Right cardiac atrium (tissue), 5 donors: ENCODE measurements at regions not wholly inside any gene's neighbourhood (a gene's known extent, or its start where the extent isn't known, plus 50 kb on each side); places are given as distances from the start of the nearest gene placed in this dataset.
A peak's percentile ranks its signal among the peaks of the same experiment; 100 is the strongest.

ENCODE experiments used
- ATAC-seq, 2 donors: fragments of 200-7000 bp; cut with Tn5 transposase; one replicate each; pipeline versions ENCODE4 v1.8.0 to v1.9.1; 2020; ENCODE audit warnings: moderate library complexity in 2 of 2, mild to moderate bottlenecking in 1 of 2
- DNase-seq, 3 donors: peaks; one replicate each; pipeline ENCODE4 v3.0.0-alpha.2; 2020
- H3K27ac ChIP-seq: one replicate; pipeline ENCODE4 v1.5.1; 2013; ENCODE audit warnings: mild to moderate bottlenecking, low read length, control low read depth, moderate library complexity
- H3K27me3 ChIP-seq: one replicate; pipeline ENCODE4 v1.6.1; 2013; ENCODE audit not compliant: control insufficient read depth, insufficient read depth
- H3K4me1 ChIP-seq: one replicate; pipeline ENCODE4 v1.6.1; 2013; ENCODE audit warnings: low read length; ENCODE audit not compliant: control insufficient read depth, insufficient read depth
- H3K4me3 ChIP-seq: one replicate; pipeline ENCODE4 v1.5.1; 2013; ENCODE audit warnings: low read length, control low read depth
- H3K9me3 ChIP-seq: one replicate; pipeline ENCODE4 v1.6.1; 2013; ENCODE audit warnings: low read length; ENCODE audit not compliant: control insufficient read depth
- WGBS: extraction: QIAGEN DNeasy Blood & Tissue Kit; methylation state at CpG from one replicate; pipeline ENCODE4 v1.1.7; 2013; 5-methylcytosine and 5-hydroxymethylcytosine counted together
- intact Hi-C, 4 donors: fragments of 100-400 bp; cut with DNase I; formaldehyde crosslinking; loops; one replicate each; pipeline versions ENCODE4 v1.11.0 to v1.14.0; 2022 to 2023
- donor health status: healthy with polysubstance abuse.
- donor health status: DM: no; HTN: yes; CAD: no.
- donor health status: DM: no; HTN: no; CAD: no.
- donor health status: DM: no; HTN: yes; CAD: no; lungs with severe emphysema.
- donor health status: DM: yes; HTN: yes; CAD: no.

DNA sequence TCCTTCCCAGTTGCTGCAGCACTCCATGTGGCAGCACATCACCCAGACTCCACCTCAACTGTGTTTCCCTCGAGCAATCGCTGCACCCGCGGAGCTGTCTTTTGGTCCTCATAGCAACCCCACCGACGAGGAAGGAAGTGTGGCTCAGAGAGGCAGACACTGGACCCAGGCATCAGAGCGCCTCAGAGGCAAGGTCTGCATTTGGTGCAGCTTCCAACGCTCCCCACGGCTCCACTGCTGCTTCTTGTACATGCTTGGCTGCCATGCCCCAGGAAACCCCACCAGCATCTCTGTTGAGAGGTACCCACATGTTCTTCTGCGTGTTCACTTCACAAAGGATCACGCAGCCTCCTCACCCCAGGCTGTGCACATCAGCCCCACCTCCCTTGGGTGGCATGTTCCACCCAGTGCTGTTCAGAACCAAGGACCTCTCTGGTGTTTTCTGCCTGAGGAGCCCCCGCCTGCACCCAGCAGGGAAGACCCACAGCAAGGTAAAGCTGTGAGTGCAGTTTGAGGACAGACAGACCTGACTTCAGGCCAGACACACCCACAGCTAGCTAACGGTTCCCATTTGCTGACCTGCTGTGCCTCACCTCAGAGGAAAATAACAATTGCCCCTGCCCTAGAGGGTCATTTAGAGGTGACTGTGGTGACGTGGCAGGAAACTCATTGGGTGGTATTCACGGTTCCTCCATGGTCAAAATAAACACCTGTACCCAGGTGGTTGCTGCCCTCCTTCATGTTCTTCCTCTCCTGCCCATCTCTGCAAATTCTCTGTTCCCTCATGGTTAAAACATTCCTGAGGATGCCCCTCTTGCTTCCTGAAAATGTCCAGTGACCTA, 326.3 kb upstream of the MYT1L start:
- no peak for ATAC-seq
- Histone ChIP-seq H3K27me3 (no peaks in the 10 kb centered on the region), H3K27ac (no peak overlapping the region), H3K4me1 (peaks cover 3% of the 10 kb centered on the region), H3K4me3 (no peak overlapping the region), H3K9me3 (no peaks in the 10 kb centered on the region)
- DNase-seq = no peak
- intact Hi-C loops = no loop called here
- 75% methylated on average over 15 of the region's 15 CpGs for WGBS

DNA sequence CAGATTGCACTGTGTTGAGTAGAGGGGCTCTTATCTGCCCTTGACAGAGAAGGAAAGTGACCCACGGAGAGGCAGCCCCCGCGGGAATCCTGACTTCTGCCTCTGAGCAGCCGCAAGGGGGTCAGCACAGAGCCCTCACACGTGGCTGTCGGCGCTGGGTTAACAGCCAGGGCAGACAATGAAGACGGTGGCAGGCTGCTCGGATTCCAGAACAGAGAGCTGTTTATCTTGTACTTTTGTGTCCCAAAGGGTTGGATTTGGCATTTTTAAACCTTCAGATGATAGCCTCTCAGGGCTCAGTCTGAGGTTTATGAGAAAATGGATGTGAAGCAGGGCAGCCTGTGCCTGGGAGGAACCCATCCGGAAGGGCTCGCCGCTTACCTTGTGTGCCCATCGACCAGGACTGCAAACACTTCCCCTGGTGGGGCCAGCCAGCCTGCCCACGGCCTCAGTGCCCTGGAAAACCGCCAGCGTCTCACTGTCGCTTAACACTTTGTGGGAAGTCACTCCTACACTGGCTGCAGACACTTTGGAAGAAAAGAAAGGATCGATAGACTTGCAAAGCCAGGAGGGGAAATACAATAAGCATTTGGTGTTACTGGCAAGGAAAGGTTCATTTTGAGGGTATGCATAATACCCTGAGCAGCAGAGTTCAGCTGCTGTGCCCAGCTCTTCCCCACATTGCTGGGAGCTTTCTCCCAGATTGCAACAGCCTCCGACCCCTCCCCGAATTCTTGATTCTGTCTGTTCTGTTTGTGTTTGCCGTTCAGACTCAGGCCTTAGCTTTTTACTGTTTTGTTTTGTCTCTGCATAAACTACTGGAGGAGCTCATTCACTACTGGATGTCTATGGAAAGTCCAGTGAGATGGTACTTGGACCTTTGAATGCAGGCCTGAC, 325.3 kb upstream of the MYT1L start:
- no peaks in the 10 kb centered on the region for H3K9me3 ChIP-seq
- intact Hi-C loops = no loop called here
- peak in 1 of 2 donors; percentile 41 for ATAC-seq
- peaks cover 1% of the 10 kb centered on the region for H3K4me1 ChIP-seq
- no peak for DNase-seq
- 17% methylated on average over 21 of the region's 21 CpGs for WGBS
- H3K4me3 ChIP-seq = no peak overlapping the region
- no peaks in the 10 kb centered on the region for H3K27me3 ChIP-seq
- H3K27ac ChIP-seq = no peak overlapping the region

DNA sequence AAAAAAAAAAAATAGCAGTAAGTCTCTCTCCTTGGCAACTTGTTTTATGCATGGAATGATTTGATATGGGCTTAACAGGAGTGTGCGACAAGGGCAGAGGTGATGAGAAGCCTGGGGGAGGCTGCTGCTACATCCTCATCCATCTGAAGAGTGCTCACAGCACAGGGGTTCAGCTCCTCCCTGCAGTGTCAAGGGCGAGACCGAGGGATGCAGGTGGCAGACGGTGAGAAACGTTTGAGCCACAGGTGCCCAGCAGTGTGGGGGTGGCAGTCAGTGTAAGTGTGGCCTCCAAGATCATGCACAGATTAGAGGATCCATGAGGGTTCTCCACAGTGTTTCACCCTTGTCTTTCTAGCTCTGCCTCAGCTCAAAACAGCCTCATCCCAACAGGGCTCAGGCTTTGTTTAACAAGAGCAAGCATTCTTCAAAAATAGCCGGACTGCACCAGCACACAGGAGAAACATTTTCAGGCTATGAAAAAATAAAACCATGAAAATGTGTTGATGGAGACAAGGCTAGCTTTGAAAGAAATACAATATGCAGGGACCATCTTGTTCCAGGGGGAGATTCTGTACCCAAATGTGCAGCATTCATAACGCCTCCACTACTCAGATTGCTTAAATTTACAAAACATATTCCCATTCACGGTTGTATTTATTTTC, 324.5 kb upstream of the MYT1L start:
- intact Hi-C loops = no loop called here
- Histone ChIP-seq H3K4me1 (no peaks in the 10 kb centered on the region), H3K27me3 (no peaks in the 10 kb centered on the region), H3K9me3 (no peaks in the 10 kb centered on the region), H3K27ac (no peak overlapping the region), H3K4me3 (no peak overlapping the region)
- 45% methylated on average over 8 of the region's 8 CpGs for WGBS
- DNase-seq (no peak), ATAC-seq (no peak)

DNA sequence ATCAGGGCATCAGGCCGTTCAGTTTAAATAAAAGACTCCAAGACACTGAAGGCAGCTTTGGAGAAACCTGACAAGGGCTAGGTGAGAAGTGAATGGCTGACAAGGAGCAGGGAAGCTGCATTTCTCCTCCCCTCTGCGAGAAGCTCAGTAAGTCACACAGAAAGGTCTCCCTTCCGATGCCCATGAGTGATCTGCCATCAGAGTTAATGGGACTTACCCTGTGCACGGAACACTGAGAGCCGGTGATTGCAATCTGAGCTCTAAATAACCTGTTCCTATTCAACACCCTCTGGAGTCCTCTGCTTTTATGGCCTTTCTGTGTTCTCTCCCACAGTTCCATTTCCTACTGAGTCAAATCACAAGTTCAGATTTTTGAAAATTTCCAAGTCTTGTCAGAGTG, 322.2 kb upstream of the MYT1L start:
- WGBS = 65% methylated on average over 5 of the region's 5 CpGs
- no peak for DNase-seq
- Histone ChIP-seq H3K4me1 (no peaks in the 10 kb centered on the region), H3K4me3 (no peak overlapping the region), H3K27me3 (no peaks in the 10 kb centered on the region), H3K27ac (no peak overlapping the region), H3K9me3 (no peaks in the 10 kb centered on the region)
- intact Hi-C loops = no loop called here
- ATAC-seq = no peak

DNA sequence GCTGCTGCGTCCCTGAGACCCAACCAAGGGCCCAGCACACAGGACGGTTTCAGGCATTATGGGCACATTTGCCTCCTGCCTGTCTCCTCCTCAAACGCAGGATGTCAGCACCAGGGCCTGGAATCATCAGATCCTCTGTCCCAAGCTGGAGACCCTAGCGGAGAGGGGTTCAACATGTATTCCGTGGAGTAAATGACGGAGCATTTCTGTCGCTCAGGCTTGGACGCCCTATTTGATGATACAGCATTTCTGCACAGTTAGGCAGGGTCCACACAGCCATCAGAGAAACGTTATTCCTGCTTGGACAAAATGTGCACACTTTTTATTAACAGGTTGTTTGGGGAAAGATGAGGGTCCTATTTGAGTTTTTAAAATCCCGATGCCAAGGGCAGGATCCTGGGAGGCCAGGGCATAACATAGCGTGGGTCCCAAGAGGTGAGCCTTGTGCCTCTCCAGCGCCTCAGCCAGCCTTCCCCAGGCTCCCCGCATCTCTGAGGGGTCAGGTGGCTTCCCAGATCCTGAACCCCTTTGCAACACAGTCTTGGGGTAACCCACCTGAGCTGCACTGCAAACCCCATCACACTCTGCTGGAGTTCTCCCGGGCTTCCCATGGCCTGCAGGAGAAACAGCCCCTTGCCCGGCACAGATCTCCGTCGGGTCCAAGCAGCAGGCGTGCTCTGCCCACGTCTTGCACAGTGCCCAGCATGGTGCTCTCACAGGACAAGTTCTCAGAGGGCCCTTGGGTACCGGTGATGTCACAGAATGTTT, 319.7 kb upstream of the MYT1L start:
- 87% methylated on average over 20 of the region's 20 CpGs for WGBS
- intact Hi-C loops = no loop called here
- no peak for ATAC-seq
- H3K27me3 ChIP-seq = no peaks in the 10 kb centered on the region
- no peak overlapping the region for H3K27ac ChIP-seq
- H3K4me3 ChIP-seq = no peak overlapping the region
- DNase-seq = no peak
- no peaks in the 10 kb centered on the region for H3K4me1 ChIP-seq
- no peaks in the 10 kb centered on the region for H3K9me3 ChIP-seq

DNA sequence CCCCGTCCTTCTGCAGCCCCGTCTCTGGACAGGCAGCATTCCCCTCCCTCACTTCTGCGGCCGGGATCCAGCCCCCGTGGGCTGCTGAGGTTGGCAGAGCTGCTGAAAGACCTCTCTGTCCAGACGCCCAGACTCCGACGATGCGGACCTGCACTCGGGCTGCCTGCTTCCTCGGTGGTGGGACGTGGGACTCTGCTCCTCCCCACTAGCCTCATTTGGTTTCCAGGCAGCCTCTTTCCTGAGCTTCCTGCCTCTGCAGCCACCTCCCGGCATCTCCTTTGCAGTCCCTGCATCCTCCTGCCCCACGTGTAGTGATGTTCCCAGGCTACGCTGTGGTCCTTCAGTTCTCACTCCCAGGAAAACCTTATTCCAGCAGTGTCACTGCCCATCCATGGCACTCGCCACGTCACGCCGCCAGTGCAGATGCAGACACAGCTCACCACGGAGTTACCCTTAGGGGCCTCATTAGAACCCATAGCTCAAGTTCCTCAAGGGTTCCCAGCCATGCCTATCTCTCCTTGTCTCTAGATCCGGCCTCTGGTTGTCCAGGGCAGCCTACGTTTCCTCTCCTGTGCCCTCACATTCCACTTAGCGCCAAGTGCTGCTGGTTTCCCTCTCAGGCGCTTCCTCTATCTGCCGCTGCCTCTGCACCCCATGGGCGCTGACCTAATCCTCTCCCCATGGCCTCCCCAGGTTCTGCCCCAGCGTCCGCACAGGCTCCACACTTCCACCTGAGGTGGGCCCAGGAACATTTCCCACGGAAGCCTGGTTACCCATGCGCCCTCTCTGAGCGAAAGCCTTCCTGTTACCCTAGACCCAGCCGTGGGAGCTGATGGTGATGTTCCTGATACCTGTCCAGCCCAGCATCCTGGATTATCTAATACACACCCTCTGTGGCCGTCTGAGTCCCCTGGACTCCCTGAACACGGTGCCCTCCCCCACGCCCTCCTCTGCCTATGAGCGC, 318.3 kb upstream of the MYT1L start:
- ATAC-seq = no peak
- Histone ChIP-seq H3K9me3 (no peaks in the 10 kb centered on the region), H3K4me1 (no peaks in the 10 kb centered on the region), H3K27ac (no peak overlapping the region), H3K4me3 (no peak overlapping the region), H3K27me3 (no peaks in the 10 kb centered on the region)
- intact Hi-C loops = no loop called here
- WGBS = 75% methylated on average over 36 of the region's 36 CpGs
- no peak for DNase-seq

DNA sequence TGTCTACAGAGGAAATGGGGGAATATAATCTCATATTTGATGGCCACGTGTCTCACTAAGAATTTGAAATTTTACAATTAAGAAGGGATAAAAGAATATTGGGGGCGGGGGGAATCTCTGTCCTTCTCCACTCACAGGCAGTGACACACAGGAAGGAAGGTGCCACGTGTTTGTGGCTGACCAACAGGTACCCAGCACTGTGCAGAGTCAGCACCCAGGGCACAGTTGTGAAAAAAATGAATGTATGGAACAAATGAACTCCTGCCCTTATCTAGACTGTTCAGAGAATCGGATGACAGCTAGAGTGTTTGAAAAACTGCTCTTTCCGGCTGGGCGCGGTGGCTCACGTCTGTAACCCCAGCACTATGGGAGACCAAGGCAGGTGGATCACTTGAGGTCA, 317.0 kb upstream of the MYT1L start:
- Histone ChIP-seq H3K27me3 (no peaks in the 10 kb centered on the region), H3K4me3 (no peak overlapping the region), H3K9me3 (no peaks in the 10 kb centered on the region), H3K27ac (no peak overlapping the region), H3K4me1 (no peaks in the 10 kb centered on the region)
- ATAC-seq = no peak
- intact Hi-C loops = no loop called here
- 84% methylated on average over 8 of the region's 8 CpGs for WGBS
- DNase-seq = no peak

DNA sequence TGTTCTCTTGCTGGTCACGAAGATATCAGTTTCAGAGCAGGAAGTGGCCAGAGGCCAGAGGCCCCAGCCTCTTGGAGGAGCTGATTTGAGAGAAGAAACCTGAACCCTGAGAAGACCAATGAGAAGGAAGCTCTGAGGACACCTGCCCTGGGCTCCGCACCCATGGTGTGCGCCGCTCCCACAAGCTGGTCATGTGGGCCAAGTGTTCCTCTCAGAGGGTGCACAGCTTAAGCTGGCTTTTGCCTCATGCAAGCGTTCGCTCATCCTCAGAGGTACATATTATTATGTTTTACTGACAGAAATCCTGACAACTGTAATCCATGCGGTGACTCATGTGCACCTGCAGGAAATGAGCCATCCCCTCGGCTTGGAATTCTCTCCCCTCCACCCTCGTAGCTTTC, 316.1 kb upstream of the MYT1L start:
- Histone ChIP-seq H3K27ac (no peak overlapping the region), H3K27me3 (no peaks in the 10 kb centered on the region), H3K4me1 (no peaks in the 10 kb centered on the region), H3K4me3 (no peak overlapping the region), H3K9me3 (no peaks in the 10 kb centered on the region)
- ATAC-seq = no peak
- no peak for DNase-seq
- intact Hi-C loops = no loop called here
- 73% methylated on average over 9 of the region's 9 CpGs for WGBS

DNA sequence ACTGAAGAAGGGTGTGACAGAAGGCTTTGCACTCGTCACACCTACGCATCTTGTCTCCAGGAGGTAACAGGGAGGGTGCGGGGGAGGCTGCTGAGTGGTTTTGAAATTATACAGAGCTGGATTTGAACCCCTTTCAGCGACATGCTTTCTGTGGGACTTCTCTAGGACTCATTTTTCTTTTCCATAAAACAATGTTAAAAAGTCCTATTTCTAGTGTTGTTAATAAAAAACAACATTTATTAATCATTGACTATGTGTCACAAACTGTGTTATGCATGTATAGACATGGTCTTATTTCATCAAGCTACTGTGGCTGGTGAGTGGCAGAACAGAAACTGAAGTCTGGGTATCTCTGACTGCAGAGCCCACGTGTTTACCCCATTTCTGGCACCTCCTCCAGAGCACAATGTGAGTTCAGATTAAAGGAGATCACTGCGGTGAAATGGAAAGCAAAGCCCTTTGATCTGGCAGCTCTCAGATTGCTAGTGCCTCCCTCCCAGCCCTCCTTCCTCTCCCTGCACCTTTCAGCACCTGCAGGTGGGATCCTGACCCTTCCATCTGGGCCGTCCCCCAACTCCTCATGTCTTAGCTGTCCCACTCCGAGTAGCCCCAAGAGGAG, 315.5 kb upstream of the MYT1L start:
- H3K27me3 ChIP-seq = no peaks in the 10 kb centered on the region

More for the DNA sequence above, 315.5 kb upstream of the MYT1L start:
- DNase-seq (no peak), ATAC-seq (no peak)
- 21% methylated on average over 8 of the region's 8 CpGs for WGBS
- Histone ChIP-seq H3K27ac (no peak overlapping the region), H3K4me1 (no peaks in the 10 kb centered on the region), H3K4me3 (no peak overlapping the region), H3K9me3 (no peaks in the 10 kb centered on the region)
- intact Hi-C loops = no loop called here
